ENCODE measurements at regions not wholly inside any gene's neighbourhood (a gene's known extent, or its start where the extent isn't known, plus 50 kb on each side); places are given as distances from the start of the nearest gene placed in this dataset.

DNA sequence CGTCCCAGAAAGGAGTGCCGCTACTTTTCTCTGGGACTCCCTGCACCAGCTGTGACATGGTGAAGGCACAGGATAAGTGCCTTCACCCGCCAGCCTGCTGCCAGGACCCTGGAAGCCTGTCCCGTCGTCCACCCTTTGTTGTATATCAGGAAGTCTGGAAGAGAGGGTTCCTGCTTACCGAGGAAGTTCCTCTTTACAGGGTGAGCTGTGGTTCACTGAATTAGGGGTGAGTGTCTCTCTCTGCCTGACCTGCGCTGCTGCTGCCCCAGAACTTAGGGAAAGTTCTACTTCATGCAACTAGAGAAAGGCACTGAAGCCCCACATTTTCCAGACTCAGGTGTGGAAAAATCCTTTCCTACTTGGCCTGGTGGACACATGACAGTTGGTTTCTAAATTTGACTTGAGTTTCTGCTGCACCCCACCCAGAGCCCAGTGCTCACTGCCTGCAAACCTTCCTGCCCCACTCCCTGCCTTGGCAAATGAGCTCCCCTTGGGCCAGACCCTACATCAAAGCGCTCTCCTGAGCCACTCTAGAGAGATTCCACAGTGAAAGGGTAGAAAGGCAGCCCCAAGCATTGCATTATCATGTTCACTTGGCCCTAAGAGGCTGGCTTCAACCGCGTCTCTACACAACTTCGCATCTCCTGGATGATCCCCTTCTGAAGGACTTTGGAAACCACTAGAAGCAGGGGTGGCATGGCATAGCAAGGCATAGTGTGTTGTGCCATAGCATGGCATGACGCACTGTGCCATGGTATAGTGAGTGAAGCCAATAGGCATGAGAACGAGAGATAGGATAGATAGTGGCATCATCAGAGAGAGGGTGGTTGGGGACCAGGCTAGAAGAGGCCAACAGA lies 215.8 kb upstream of the CDYL start:
- Histone ChIP-seq H3K4me3 (no peak overlapping the region), H3K9me3 (no peaks in the 10 kb centered on the region), H3K4me1 (no peaks in the 10 kb centered on the region), H3K36me3 (no peaks in the 10 kb centered on the region), H3K27ac (no peak overlapping the region), H3K27me3 (no peaks in the 10 kb centered on the region)
- no peak for TF ChIP-seq POLR2A (IDR thresholded peaks at IDR 0.05)
- no peak for TF ChIP-seq EP300 (IDR thresholded peaks at IDR 0.05; ENCODE audit: low read depth)
- TF ChIP-seq, protein P1, sequence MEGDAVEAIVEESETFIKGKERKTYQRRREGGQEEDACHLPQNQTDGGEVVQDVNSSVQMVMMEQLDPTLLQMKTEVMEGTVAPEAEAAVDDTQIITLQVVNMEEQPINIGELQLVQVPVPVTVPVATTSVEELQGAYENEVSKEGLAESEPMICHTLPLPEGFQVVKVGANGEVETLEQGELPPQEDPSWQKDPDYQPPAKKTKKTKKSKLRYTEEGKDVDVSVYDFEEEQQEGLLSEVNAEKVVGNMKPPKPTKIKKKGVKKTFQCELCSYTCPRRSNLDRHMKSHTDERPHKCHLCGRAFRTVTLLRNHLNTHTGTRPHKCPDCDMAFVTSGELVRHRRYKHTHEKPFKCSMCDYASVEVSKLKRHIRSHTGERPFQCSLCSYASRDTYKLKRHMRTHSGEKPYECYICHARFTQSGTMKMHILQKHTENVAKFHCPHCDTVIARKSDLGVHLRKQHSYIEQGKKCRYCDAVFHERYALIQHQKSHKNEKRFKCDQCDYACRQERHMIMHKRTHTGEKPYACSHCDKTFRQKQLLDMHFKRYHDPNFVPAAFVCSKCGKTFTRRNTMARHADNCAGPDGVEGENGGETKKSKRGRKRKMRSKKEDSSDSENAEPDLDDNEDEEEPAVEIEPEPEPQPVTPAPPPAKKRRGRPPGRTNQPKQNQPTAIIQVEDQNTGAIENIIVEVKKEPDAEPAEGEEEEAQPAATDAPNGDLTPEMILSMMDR (IDR thresholded peaks at IDR 0.05), result no peak
- no peak for TF ChIP-seq POLR2AphosphoS5 (IDR thresholded peaks at IDR 0.05)
- intact Hi-C loops (cut with DNase I; ENCODE audit: low total_unique reads), result no loop called here
- WGBS, 2 donors (ENCODE audit: low coverage in 1 of 2), result 79 to 80% methylated on average over 2 to 13 of the region's 13 CpGs
- in situ Hi-C loops (cut with MboI; ENCODE audit: low pct_ligation_motif_present in 1 of 4, low pct_unique_long_range_greater_than_20kb in 1 of 4, low sequenced_read_pairs in 3 of 4), result no loop called here
- DNase-seq, result no peak

DNA sequence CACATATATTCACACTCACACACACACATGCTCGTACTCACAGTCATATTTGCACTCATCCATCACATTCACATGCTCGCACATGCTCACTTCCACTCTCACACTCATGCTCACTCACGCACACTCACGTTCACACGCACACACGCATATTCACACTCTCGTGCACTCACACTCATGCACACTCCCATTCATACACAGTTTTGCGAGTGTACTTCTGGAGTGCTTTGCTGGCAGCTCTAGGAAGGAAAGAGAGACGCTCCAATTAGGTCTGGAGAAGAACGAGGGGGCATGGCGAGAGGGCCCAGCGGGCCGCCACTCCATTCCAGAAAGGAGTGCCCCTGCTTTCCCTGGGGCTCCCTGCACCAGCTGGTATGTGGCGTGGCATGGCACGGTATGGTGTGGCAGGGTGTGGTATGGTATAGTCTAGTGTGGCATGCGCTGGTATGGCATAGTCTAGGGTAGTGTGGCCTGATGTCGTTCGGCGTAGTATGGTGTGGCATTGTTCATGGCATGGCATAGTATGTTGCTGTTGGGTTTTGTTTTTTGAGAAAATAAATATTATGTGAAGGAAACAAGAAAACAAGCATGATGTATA lies 216.8 kb upstream of the CDYL start:
- Histone ChIP-seq H3K9me3 (no peaks in the 10 kb centered on the region), H3K27me3 (no peaks in the 10 kb centered on the region), H3K4me3 (no peak overlapping the region), H3K4me1 (no peaks in the 10 kb centered on the region), H3K27ac (no peak overlapping the region), H3K36me3 (no peaks in the 10 kb centered on the region)
- intact Hi-C loops (cut with DNase I; ENCODE audit: low total_unique reads) (no loop called here), in situ Hi-C loops (cut with MboI; ENCODE audit: low pct_ligation_motif_present in 1 of 4, low pct_unique_long_range_greater_than_20kb in 1 of 4, low sequenced_read_pairs in 3 of 4) (no loop called here)
- no peak for DNase-seq
- TF ChIP-seq POLR2A (IDR thresholded peaks at IDR 0.05) (no peak), EP300 (IDR thresholded peaks at IDR 0.05; ENCODE audit: low read depth) (no peak), POLR2AphosphoS5 (IDR thresholded peaks at IDR 0.05) (no peak)
- TF ChIP-seq, protein P1 (IDR thresholded peaks at IDR 0.05), result no peak
- WGBS, 2 donors (ENCODE audit: low coverage in 1 of 2), result 93 to 94% methylated on average over 12 to 19 of the region's 19 CpGs

DNA sequence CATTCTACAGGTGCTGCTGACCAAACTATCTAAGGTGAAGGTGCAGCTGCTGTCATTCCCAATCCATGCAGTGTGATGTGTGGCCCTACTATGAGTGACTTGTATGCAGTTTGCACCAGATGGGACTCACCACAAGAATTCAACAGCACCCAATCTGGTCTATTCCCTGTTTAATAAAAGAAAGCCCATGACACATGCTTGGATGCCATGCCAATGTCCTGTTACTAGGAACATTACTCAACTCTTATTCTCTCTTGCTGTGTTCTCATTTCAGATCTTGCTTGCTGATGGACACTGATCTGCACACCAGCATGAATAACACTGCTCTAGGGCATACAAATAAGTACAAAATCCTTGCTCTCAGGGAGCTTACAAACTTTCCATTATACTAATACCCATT lies 221.6 kb upstream of the CDYL start:
- Histone ChIP-seq H3K36me3 (no peaks in the 10 kb centered on the region), H3K27ac (no peak overlapping the region), H3K27me3 (no peaks in the 10 kb centered on the region), H3K4me1 (no peaks in the 10 kb centered on the region), H3K4me3 (no peak overlapping the region), H3K9me3 (no peaks in the 10 kb centered on the region)
- in situ Hi-C loops (cut with MboI; ENCODE audit: low pct_ligation_motif_present in 1 of 4, low pct_unique_long_range_greater_than_20kb in 1 of 4, low sequenced_read_pairs in 3 of 4), result no loop called here
- TF ChIP-seq POLR2A (IDR thresholded peaks at IDR 0.05), result no peak
- no peak for TF ChIP-seq POLR2AphosphoS5 (IDR thresholded peaks at IDR 0.05)
- no peak for TF ChIP-seq EP300 (IDR thresholded peaks at IDR 0.05; ENCODE audit: low read depth)
- TF ChIP-seq, protein P1 (IDR thresholded peaks at IDR 0.05), result no peak
- intact Hi-C loops (cut with DNase I; ENCODE audit: low total_unique reads), result no loop called here
- DNase-seq, result no peak

DNA sequence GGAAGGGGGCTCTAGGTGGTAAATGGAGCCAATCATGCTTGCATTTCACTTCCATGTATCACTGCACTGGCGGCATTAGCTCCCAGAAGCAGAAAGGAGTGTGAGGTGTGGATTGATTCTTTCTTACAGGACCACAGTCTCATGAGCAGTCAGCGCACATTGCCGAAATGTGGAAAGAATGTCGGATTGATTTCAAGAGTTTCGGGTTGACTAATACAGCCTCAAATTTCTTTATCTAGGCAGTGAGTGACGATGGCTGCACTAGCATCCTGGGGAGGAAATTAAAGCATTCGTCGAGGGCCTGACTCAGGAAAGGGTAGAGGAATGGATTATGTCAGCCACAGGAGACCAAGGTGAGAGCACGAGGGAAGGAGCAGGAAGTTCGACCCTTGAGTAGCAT lies 222.8 kb upstream of the CDYL start:
- Histone ChIP-seq H3K27me3 (no peaks in the 10 kb centered on the region), H3K36me3 (no peaks in the 10 kb centered on the region), H3K9me3 (no peaks in the 10 kb centered on the region), H3K27ac (no peak overlapping the region), H3K4me3 (no peak overlapping the region), H3K4me1 (no peaks in the 10 kb centered on the region)
- intact Hi-C loops (cut with DNase I; ENCODE audit: low total_unique reads) (no loop called here), in situ Hi-C loops (cut with MboI; ENCODE audit: low pct_ligation_motif_present in 1 of 4, low pct_unique_long_range_greater_than_20kb in 1 of 4, low sequenced_read_pairs in 3 of 4) (no loop called here)
- DNase-seq, result no peak
- TF ChIP-seq EP300 (IDR thresholded peaks at IDR 0.05; ENCODE audit: low read depth) (no peak), POLR2AphosphoS5 (IDR thresholded peaks at IDR 0.05) (no peak), POLR2A (IDR thresholded peaks at IDR 0.05) (no peak)
- TF ChIP-seq, protein P1 (IDR thresholded peaks at IDR 0.05), result no peak
- 63 to 71% methylated on average over 6 to 10 of the region's 10 CpGs for WGBS, 2 donors (ENCODE audit: low coverage in 1 of 2)

Data from transverse colon (tissue), 4 donors.